Osteocyte (in vitro differentiated cells): ENCODE measurements at regions not wholly inside any gene's neighbourhood (a gene's known extent, or its start where the extent isn't known, plus 50 kb on each side); places are given as distances from the start of the nearest gene placed in this dataset.

Source experiments
- DNase-seq: peaks from one replicate; pipeline ENCODE4 v3.0.0; 2021; ENCODE audit warnings: mixed read lengths; ENCODE audit not compliant: unreplicated experiment; ENCODE audit errors: extremely low spot score
- H3K27ac Mint-ChIP-seq: one replicate; pipeline ENCODE4 v1.8.0; 2021; ENCODE audit warnings: mild to moderate bottlenecking, mixed read lengths; ENCODE audit not compliant: unreplicated experiment
- H3K27me3 Mint-ChIP-seq: one replicate; pipeline ENCODE4 v1.8.0; 2021; ENCODE audit warnings: mixed read lengths; ENCODE audit not compliant: unreplicated experiment
- H3K36me3 Mint-ChIP-seq: one replicate; pipeline ENCODE4 v1.8.0; 2021; ENCODE audit warnings: mixed read lengths; ENCODE audit not compliant: unreplicated experiment
- H3K4me1 Mint-ChIP-seq: one replicate; pipeline ENCODE4 v1.8.0; 2021; ENCODE audit warnings: mixed read lengths; ENCODE audit not compliant: unreplicated experiment
- H3K4me3 Mint-ChIP-seq: one replicate; pipeline ENCODE4 v1.8.0; 2021; ENCODE audit warnings: mild to moderate bottlenecking, moderate library complexity, mixed read lengths; ENCODE audit not compliant: unreplicated experiment
- H3K9me3 Mint-ChIP-seq: one replicate; pipeline ENCODE4 v1.8.0; 2021; ENCODE audit warnings: mixed read lengths; ENCODE audit not compliant: unreplicated experiment
- TF ChIP-seq, protein P1 (sequence below): fragments of 200-600 bp; sonication (generic); IDR thresholded peaks from 2 replicates; pipeline ENCODE4 v1.5.0; 2021; ENCODE audit warnings: antibody characterized with exemption, mild to moderate bottlenecking, moderate library complexity

DNA sequence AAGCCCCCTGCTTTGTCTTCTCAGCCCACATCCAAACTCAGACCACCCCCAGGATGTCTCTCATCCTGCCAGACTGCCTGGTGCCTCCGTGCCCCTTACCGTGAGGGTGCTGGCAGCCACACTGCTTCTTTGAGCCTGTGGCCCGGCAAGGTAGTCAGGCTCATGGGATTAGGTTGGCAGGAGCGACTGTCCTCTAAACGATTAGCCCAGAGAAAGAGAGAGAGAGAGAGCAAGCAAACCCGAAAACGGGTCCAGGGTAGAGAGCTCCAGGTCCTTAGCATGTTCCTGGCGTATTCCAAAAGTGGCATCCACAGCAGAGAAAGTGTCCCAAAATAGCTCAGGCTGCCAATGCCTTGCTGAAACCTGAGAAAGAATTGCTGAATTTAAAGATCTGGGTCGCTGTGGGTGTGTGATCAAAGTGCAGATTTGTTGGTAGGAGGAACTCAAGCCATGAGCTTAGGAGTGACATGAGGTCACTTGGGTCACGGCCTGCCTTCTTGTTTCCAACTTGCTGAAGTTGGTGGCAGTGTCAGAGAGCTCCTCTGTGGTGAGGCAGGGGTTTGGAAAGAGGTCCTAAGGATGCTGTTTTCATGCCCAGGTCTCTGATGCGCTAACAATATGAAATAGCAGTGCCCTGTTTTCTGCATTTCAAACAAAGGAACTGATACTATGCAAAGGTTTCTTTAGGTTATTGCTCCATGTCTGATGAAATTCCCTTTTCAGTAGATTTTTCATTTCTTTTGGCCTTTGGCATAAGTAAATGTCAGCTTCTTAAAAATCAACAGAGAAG, 81.6 kb downstream of the RTL9 start:
- H3K4me3 Mint-ChIP-seq, result no peak overlapping the region
- no peaks in the 10 kb centered on the region for H3K36me3 Mint-ChIP-seq
- no peak for DNase-seq
- no peaks in the 10 kb centered on the region for H3K4me1 Mint-ChIP-seq
- TF ChIP-seq, protein P1, sequence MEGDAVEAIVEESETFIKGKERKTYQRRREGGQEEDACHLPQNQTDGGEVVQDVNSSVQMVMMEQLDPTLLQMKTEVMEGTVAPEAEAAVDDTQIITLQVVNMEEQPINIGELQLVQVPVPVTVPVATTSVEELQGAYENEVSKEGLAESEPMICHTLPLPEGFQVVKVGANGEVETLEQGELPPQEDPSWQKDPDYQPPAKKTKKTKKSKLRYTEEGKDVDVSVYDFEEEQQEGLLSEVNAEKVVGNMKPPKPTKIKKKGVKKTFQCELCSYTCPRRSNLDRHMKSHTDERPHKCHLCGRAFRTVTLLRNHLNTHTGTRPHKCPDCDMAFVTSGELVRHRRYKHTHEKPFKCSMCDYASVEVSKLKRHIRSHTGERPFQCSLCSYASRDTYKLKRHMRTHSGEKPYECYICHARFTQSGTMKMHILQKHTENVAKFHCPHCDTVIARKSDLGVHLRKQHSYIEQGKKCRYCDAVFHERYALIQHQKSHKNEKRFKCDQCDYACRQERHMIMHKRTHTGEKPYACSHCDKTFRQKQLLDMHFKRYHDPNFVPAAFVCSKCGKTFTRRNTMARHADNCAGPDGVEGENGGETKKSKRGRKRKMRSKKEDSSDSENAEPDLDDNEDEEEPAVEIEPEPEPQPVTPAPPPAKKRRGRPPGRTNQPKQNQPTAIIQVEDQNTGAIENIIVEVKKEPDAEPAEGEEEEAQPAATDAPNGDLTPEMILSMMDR, result no peak
- H3K9me3 Mint-ChIP-seq, result no peaks in the 10 kb centered on the region
- H3K27me3 Mint-ChIP-seq, result peaks cover 83% of the 10 kb centered on the region
- H3K27ac Mint-ChIP-seq, result no peak overlapping the region

DNA sequence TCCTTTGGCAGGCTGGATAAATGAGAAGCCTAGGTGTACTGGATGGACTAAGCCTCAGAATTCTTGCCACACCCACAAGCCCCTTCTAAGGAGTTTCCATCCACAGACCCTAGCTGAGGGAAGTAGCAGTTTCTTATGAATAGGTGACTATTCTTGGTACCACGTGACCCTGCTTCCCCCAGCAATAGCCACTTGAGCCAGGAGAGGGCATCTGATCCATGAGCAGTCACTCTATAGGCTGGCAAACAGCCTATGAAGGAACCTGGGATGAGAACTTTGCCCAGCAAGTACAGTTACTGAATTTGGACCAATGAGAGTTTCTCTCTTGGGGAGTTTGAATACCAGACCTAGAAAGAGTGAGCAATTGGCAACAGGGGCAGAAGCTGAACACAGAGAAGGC, 84.0 kb downstream of the RTL9 start:
- Mint-ChIP-seq H3K36me3 (no peaks in the 10 kb centered on the region), H3K9me3 (no peaks in the 10 kb centered on the region), H3K27ac (no peak overlapping the region), H3K27me3 (peaks cover 81% of the 10 kb centered on the region), H3K4me1 (no peaks in the 10 kb centered on the region), H3K4me3 (no peak overlapping the region)
- no peak for DNase-seq
- TF ChIP-seq, protein P1, result peak; percentile 36

- TF ChIP-seq, protein P1, result no peak
- Mint-ChIP-seq H3K9me3 (no peaks in the 10 kb centered on the region), H3K4me3 (no peak overlapping the region), H3K4me1 (no peaks in the 10 kb centered on the region), H3K36me3 (no peaks in the 10 kb centered on the region), H3K27ac (no peak overlapping the region), H3K27me3 (peaks cover 70% of the 10 kb centered on the region)
- no peak for DNase-seq
These were observed 86.3 kb downstream of the RTL9 start for GRCh38 chrX:110444996-110445395.

- Mint-ChIP-seq H3K27ac (no peak overlapping the region), H3K27me3 (peaks cover 42% of the 10 kb centered on the region), H3K4me3 (no peak overlapping the region), H3K36me3 (no peaks in the 10 kb centered on the region), H3K9me3 (no peaks in the 10 kb centered on the region), H3K4me1 (no peaks in the 10 kb centered on the region)
- TF ChIP-seq, protein P1, result no peak
- no peak for DNase-seq
These were observed 89.8 kb downstream of the RTL9 start for GRCh38 chrX:110448459-110448858.

DNA sequence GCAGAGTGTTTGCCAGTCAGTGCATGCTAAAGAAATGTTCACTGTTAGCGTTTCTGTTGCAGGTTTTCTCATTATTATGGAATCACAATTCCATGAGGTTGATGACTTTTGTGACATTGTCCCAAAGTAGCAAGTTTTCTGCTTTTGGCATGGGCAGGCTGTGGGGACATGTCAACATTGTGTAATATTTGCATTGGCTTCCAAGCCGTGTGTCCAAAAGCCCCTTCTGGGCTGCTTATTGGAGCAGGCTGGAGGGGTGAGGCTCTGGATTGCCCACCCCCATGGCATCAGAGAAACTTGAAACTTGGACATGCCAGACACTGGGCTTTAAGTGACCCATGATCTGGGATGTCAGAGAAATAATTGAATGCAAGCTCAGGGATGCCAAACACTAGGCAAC, 90.7 kb downstream of the RTL9 start:
- TF ChIP-seq, protein P1, result no peak
- Mint-ChIP-seq H3K27me3 (peaks cover 33% of the 10 kb centered on the region), H3K27ac (no peak overlapping the region), H3K9me3 (no peaks in the 10 kb centered on the region), H3K4me3 (no peak overlapping the region), H3K36me3 (no peaks in the 10 kb centered on the region), H3K4me1 (no peaks in the 10 kb centered on the region)
- no peak for DNase-seq
